NCI-H1436 treated with DMSO at 0.1 percent for 48 hours (cell line): ENCODE measurements at regions not wholly inside any gene's neighbourhood (a gene's known extent, or its start where the extent isn't known, plus 50 kb on each side); places are given as distances from the start of the nearest gene placed in this dataset.
"Not testable (repeated sequence)": the region's sequence is repeated elsewhere in the genome, so short reads cannot be mapped to it uniquely, and the experiment has no call there.

Experiments
- DNase-seq: peaks from one replicate; lab custom pipeline; 2025; lab: John Stamatoyannopoulos, UW

DNA sequence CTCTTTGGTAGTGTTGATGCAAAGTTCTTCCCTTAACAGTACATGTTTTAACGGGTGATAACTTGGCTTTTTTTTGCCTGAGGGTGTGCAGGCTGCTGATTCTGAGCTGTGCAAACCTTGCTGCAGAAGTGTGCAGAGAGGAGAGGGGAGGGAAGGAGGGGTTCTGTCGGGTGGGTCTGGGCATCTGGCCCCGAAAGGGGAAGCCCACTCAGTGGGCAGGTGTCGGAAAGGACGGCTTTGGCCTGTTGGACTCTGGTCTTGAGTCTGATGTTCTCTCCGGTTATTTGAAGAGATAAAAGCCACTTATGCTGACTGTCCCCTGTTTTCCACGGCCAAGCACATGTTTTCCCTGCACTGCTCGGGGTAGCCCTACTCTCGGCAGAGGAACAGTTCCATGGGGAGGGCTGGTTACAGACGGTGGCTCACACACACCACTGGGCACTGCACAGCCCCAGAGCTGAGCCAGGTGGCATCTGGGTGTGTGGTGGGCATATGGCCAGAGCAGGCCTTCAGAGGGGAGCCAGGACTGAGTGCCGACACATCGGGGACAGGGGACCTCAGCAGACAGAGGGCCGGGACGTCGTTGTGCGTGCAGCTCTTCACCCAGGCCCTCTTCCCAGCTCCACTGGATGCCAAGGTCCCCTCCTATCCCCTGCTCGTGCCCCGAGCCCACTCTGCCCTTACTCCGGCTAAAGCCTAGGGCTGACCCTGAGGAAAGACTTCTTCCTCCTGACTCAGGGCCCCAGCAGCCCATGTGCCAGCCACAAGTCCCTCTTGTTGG is 93.2 kb downstream of the TEX29 start:
- no peak for DNase-seq

DNA sequence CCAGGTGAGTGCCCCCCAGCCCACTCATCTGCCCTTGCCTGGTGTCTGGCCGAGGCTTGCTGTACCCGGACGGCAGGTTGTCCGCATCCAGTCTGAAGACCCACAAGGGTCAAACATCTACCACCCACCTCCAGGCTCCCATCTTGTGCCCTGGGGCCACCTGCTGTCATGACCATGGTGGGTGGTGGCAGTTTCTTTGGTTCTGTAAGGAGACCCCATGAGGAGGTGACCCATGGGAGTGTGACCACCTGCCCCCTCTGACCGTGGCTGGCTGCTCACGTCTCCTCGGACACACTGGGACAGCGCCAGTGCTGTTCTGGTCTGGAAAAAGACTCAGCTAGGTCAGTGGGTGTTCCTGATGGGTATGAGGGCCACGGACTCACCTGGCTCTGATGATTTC is 93.9 kb downstream of the TEX29 start:
- no peak for DNase-seq

DNA sequence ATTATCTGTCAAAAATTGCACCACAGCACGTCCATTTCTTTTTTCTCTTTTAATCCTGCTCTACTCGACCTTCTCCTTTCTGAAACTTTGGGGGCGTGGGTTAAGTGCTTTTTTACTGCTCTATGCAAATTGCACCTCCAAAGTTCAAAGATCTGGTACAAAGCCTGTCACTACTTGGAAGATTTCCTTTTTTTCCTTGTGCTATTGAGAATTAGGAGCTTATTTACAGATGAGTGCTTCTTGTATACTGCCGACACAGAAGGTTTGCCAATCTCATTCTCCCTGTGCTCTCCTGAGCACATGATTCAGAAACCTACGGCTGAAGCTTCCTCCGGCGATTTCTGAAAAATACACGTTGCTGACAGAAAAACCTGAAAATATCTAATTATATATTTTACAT is 94.8 kb downstream of the TEX29 start:
- DNase-seq, result no peak

DNA sequence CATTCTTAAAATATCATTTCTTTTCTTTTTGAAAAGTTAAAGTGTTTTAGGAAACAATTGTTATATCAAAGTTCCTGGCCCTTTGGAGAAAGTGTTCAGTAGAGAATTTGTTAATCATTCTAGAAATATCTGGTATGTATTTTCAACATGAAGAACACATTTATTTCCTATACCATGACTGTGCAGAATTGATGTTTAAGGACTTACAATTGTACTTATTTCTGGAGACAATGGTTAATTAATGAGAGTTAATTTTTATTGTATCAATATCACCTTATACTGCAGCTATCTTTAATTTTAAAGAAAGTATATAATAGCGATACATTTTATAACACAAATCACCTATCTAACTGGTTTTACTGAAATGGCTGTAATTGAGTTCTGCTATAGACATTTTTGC is 95.3 kb downstream of the TEX29 start:
- DNase-seq, result no peak

DNA sequence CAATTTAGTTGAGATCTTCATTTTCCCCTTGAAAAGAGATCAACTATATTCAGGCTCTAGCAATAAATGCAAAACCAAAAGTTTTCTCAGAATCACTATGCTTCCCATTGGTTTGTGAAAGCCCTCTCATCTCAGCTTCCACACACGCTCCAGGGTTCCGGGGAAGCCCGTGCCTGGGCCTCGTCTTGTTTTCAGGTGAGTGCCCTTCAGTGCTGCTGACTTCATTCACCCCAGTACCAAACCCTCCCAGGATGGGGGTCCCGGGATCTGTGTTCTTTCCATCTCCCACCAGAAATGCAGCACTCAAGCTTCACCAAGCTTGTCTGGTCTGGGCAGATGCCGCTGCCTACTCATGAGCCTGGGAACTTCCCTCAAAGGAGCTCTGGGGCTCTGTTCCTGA is 97.7 kb downstream of the TEX29 start:
- DNase-seq, result no peak

DNA sequence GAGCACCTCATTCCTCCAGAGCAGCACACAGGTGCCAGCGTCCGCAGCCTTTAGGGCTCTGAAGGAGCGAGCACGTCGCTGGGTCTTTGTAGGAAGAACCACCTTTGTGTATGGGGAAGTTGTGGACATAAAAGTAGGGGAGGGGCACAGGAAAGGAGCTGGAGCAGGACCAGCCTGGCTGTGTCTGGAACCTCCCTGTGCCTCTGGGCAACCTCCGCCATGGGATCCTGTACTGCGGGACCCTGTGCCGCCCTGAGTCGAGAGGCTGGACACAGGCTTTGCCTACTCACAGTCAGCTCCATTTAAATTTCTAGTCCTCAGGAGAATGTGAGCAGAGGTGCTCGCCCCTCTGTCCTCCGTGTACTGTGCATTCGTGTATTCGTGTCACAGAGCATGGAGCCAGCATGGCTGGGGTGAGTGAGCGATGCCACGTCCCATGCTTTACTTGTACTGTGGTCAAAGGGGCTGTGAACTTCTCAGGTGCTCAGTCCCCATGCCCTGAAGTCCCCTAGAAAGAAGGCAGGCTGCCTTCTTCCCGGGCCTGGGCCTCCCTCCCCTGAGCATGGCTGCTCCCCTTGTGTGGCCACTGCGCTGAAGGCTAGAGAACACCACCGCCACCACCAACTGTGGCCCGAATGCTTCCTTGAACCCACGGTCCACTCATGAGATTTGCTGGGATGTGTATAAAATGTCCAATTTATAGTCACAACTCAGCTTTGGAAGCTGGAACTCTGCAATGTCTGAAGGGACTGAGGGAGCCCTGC is 99.9 kb downstream of the TEX29 start:
- DNase-seq, result no peak

DNA sequence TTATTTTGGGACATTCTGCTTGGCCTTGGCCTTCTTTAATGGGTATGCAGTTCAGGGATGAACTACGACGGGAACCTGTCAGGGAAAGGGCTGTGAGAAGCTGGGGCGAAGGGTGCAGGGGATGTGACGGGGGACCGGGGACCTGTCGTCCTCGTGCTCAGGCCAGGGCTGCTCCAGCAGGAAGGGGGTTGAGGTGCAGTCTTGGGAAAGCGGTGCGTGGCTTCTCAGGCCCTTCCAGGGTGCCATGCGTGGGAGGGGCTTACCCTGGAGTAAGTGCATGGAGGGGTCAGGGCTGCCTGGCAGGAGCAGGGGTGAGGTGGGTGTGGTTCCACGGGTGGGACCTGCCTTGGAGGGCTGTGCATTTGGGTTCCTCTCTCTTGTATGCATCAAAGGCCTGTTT is 100.8 kb downstream of the TEX29 start:
- DNase-seq, result no peak

DNA sequence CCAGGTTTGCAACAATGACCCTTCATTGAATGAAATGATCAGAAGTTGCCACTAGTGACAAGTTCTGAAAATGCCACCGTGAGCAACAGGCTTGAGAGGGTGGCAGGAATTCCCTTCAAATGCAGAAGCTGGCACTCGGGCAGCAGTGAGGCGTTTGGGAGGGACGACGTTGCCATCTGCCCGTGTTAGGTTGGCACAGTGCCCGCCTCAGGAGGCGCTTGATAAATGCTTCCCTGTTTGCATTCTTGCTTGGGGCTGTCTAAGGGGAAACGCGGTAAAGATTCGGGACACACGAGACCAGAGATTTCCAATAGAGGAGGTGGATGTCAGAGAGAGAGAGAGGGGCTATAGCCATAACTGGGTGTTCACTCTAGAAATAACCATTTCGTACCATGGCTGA is 101.9 kb downstream of the TEX29 start:
- no peak for DNase-seq

DNA sequence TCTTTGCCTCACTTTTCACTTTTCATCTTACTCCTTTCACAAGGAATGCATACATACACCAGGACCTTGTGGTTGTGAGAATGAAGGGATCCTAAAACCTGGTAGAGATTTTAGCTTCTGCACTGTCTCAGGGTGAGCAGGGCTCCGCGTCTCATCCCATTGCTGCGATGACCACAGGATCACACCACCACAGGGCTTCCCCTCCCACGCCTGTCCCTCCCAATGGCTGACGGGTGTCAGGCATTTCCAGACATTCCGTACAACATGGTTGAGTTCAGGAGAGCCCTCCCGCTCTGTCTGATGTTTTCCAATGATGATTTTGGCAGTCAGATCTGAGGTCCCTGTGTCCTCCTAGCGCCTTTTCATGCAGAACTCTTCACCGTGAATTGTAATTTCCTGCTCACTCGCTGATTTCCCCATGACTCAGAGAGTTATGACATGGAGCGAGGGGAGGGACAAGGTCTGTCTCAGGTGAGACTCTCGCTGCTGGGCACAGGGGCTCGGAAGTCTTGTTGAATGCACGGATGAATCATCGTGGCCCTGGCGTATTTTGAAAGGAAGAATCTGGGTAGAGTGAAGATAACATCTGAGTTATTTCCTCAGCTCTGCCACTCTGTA is 102.8 kb downstream of the TEX29 start:
- DNase-seq, result no peak

DNA sequence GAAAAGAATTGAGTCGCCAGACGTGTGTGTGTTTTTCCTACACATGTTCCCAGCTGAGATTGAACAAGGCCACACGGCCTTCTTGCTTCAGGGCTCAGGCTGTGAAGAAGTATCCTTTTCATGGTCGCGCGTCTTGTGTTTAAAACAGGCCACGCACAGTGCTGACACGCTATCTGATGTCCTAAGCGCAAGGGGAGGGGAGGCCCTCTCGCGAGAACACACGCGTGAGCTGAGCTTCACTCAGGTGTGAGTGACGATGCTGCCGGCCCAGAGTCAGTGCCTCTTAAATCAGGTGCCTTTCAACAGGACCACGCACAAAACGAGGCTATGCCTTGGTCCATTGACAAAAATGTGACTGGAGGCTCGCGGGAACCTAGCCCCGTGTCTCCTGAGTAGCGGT is 103.7 kb downstream of the TEX29 start:
- DNase-seq, result no peak

DNA sequence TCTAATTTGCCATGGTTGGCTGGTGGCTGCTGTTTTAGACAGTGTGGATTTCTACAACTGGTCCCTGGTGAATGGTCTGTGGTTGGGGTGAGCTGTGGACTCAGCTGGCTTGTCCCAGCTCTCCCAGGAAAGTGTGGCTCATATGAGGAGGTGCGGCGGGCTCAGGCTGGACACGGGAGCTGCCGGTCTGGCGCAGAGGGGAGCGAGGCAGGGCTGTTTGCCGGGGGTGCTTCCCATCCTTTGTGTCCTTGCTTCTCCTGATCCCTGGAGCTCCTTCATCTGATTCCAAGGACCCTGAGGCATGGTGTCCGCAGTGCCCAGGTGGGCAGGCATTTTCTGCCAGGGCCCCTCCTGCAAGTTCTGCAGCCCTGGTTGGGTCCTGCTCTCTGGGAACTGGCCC is 104.9 kb downstream of the TEX29 start:
- DNase-seq, result no peak

DNA sequence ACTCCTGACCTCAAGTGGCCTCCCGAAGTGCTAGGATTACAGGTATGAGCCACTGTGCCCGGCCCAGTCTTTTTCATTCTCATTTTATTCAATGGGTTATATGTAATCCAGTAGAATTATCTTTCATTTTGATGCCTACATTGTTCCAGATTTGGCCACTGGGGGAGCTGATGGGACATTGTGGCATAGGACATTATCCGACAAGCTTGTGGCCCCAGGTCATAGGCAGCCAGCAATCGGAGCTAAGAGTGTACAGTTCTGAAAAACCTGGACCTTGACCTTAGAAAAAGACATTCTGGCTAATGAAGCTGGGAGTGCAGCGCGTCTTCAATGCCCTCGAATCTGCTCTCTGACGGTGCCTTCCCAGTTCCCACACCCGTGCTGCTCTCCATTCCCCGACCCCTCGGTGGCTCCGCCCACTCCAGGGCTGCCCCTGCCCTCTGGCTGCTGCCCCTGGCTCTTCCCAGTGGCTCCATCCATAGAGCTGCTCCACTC is 108.7 kb downstream of the TEX29 start:
- no peak for DNase-seq

DNA sequence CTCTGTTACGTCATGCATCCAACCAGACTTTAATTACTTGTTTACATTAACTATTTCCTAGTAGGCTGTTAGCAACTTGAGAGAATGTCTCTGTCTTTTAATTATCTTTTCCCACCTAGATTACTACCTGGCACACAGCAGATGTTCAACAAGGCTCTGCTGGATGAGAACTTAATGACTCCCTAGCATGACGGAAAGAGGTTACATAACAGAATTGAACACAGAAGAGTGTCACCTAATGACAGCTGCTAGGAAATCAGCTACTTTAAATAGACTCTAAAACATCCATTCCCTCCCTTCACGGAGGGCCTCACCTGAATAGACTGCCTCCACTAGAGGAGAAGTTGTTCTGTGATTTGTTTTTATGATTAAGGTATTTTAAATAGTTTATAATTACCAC is 110.8 kb downstream of the TEX29 start:
- peak; percentile 94 for DNase-seq

DNA sequence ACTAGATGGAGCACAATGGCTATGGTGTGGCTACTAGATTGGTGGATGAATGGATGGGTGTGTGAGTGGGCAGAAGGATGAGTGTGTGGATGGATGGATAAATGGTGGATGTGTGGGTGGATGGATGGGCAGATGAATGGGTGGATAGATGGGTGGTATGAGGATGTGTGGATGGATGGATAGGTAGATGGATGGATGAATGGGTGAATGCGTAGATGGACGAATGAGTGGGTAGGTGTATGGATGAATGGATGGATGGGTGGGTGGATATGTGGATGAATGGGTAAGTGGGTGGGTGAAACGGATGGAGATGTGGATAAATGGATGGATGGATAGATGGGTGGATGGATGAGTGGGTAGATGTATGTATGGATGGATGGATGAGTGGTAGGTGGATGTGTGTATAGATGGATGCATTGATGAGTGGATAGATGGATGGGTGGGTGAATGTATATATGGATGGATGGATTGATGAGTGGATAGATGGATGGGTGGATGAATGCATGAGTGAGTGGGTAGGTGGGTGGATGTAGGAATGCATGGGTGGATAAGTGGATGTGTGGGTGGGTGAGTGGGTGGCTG is 114.2 kb downstream of the TEX29 start:
- no peak for DNase-seq

DNA sequence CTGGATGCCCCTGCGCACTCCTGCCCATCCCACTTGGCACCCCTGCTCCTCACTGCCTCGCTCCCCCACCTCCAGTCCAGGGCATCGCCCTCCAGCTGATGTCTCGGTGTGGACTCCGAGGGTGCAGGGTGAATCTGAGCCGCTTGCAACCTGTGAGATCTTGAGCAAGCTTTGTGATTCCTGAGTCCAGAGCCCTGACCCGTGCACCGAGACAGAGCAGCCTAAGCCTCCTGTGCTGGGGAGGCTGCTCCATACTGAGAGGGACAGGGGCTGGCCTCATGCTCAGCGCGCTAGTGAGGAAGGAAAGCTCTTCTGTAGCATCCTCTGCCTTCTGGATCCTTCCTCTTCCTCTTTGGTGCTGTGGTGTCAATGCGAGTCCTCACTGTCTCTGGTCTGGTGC is 116.0 kb downstream of the TEX29 start:
- DNase-seq, result no peak

DNA sequence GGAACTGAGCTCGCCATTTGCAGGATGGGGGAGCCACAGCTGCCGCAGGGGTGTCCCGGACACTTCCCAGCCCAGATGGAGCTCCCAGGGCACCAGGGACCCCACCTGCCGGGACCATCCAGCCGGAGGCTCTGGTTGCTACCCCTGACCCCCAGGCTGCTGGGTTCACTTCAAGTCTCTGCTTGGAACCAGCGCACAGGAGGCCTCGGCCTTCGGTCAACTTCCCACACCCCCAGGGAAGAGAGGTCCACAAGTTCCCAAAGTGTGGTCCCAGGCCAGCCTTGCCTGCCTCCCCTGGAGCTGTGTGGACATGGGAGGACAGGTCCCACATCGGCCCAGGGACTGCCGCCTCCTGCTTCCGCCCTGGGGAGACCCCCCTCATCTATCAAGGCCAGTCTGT is 117.0 kb downstream of the TEX29 start:
- DNase-seq, result no peak

DNA sequence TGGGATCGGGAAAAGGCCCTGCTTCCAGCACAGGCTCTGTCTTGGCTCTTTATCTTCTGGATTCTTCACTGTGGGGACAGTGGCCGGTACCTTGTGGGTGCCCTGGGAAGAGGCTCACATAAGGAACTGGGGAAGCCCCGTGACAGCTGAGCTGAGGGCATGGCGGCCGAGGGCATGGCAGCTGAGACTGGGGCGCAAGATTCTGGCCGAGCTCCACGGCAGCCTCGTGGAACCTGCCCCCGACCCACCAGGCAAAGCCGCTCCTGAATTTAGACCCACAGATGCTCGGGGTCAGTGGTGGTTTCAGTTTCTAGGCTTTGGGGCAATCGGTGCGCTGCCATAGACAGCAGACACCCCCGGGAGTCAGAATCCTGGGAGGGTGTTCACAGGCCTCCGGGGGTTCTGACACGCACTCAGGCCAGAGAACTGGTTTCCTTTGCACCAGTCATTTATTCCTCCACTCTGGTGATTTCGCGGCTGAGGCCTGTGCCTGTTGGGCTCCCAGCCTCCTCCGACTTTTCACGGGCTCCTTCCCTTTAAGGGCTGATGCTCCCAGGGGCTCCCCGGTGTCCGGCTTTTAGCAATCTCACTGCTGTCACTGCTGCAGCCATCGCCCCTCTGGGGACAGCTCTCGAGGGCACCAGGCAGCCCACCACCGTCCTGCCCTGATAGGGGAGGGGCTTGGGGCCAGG is 117.6 kb downstream of the TEX29 start:
- DNase-seq, result no peak

DNA sequence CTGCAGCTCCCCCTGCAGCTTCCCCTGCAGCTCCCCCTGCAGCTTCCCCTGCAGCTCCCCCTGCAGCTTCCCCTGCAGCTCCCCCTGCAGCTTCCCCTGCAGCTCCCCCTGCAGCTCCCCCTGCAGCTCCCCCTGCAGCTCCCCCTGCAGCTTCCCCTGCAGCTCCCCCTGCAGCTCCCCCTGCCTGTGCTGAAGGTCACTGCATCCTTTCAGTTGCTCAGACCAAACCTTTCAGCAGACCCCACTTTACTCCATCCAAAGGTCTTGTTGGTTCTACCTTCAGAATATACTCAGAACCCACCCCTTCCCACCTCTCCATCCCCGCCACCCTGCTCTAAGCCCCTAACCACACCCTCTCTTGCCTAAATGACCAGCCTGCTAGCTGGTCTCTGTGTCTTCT is 120.0 kb downstream of the TEX29 start:
- DNase-seq, result not testable (repeated sequence)

DNA sequence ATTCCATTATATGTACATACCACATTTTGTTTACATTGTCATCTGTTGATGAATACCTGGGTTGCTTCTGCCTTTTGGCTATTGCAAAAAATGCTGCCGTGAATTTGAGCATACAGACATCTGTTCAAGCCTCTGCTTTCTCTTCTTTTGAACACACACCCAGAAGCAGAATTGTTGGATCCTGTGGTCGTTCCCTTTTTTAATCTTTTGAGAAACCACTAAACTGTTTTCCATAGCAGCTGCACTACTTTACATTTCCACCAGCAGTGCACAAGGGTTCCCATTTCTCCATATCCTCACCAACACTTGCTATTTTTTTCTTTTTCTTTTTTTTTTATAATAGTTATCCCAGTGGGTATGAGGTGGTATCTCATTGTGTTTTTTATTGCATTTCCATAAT is 123.5 kb downstream of the TEX29 start:
- no peak for DNase-seq

DNA sequence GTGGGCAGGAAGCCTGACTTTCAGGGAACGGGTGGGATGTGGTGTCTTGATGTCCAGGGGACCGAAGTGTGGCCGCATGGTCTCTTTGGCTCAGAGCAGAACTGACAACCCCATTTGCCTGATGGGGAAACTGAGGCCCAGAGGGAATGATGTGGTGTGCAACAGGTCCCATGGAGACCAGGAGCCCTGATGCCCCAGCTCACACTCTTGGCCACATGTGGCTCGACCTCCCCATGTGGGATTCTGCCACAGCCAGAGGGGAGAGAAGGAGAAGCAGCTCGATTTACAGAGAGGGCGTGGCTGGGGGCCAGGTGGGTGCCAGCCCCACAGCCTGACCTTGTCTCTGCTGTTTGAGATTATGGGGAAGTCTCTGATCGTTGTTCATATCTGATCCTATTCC is 128.1 kb downstream of the TEX29 start:
- DNase-seq, result no peak

DNA sequence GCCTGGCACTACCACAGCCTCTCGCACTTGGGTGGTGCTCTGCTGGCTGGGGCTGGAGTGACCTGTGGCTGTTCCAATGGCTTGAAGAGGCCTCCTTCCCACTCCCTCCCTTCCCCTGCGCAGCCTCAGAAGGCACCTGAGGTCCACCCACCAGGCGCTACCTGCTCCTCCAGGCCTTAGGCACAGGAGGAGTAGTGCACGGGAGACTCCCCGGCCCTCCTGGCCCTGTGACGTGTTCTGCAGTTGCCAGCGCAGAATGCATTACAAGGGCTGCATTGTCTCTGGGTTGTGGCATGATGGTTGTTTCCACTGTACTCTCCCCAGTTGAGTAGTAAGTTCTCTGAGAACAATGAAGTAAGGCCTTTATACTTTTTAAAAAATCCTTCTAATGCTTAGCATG is 128.6 kb downstream of the TEX29 start:
- no peak for DNase-seq

DNA sequence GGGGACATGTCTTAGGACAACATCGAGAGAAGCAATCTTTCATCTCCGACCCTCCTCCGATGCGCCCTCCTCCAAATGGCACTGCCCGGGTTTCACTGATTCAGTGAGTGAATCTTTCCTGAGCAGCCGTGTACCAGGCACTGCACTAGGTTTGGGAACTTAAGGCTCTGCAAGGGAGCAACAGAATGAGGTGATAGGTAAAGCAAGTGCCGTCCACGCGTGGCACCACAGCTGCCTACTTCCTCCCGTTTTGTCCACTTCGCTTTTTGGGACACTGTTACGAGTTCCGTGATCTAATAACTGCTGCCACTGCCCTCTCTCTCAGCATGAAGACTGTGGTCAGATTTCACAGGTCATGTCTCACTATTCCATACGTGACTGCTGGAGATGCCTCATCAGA is 131.0 kb downstream of the TEX29 start:
- DNase-seq, result no peak
